Endodermal cell (in vitro differentiated cells): ENCODE measurements at regions not wholly inside any gene's neighbourhood (a gene's known extent, or its start where the extent isn't known, plus 50 kb on each side); places are given as distances from the start of the nearest gene placed in this dataset.

Experiments used
- DNase-seq: peaks from one replicate; pipeline ENCODE4 v3.0.0-alpha.2; 2017
- H3K27ac ChIP-seq: 2 replicates; pipeline ENCODE4 v1.5.1; 2013; ENCODE audit warnings: mild to moderate bottlenecking, low read depth, low read length, moderate library complexity
- H3K27me3 ChIP-seq: 2 replicates; pipeline ENCODE4 v1.6.1; 2013; ENCODE audit warnings: mild to moderate bottlenecking, low read length, moderate library complexity; ENCODE audit not compliant: insufficient read depth, control insufficient read depth, poor library complexity, severe bottlenecking
- H3K36me3 ChIP-seq: 2 replicates; pipeline ENCODE4 v1.7.0; 2013; ENCODE audit warnings: mild to moderate bottlenecking, low read length, moderate library complexity; ENCODE audit not compliant: control insufficient read depth, insufficient read depth
- H3K4me1 ChIP-seq: one replicate; pipeline ENCODE4 v1.7.0; 2013; ENCODE audit warnings: low read length; ENCODE audit not compliant: control insufficient read depth, insufficient read depth
- H3K4me3 ChIP-seq: 2 replicates; pipeline ENCODE4 v1.5.1; 2013; ENCODE audit warnings: mild to moderate bottlenecking, low read length, moderate library complexity
- H3K9ac ChIP-seq: 2 replicates; pipeline ENCODE4 v1.6.1; 2013; ENCODE audit warnings: mild to moderate bottlenecking, low read length, moderate library complexity; ENCODE audit not compliant: poor library complexity, severe bottlenecking; ENCODE audit errors: extremely low read depth
- H3K9me3 ChIP-seq: 2 replicates; pipeline ENCODE4 v1.6.1; 2013; ENCODE audit warnings: mild to moderate bottlenecking, low read length, moderate library complexity; ENCODE audit not compliant: control insufficient read depth
- H3K27ac Mint-ChIP-seq: 2 replicates; pipeline ENCODE4 v1.8.0; 2020; ENCODE audit warnings: mixed read lengths
- H3K27me3 Mint-ChIP-seq: 2 replicates; pipeline ENCODE4 v1.8.0; 2021; ENCODE audit warnings: mild to moderate bottlenecking, mixed read lengths; ENCODE audit not compliant: insufficient read depth
- H3K36me3 Mint-ChIP-seq: 2 replicates; pipeline ENCODE4 v1.8.0; 2020; ENCODE audit warnings: low read depth, mixed read lengths
- H3K4me1 Mint-ChIP-seq: 2 replicates; pipeline ENCODE4 v1.8.0; 2020; ENCODE audit warnings: mixed read lengths
- H3K4me3 Mint-ChIP-seq: 2 replicates; pipeline ENCODE4 v1.8.0; 2020; ENCODE audit warnings: mild to moderate bottlenecking, moderate library complexity, mixed read lengths
- H3K9me3 Mint-ChIP-seq: 2 replicates; pipeline ENCODE4 v1.8.0; 2020; ENCODE audit warnings: mild to moderate bottlenecking, mixed read lengths
- CTCF ChIP-seq: fragments of 200-600 bp; sonication (generic); conservative IDR thresholded peaks from 2 replicates; pipeline ENCODE4 v1.5.0; 2021; ENCODE audit warnings: antibody characterized with exemption, mild to moderate bottlenecking
- WGBS, 2 experiments: methylation state at CpG; one replicate each; pipeline versions ENCODE4 v1.1.5 to v1.1.7; 2013; ENCODE audit warnings: missing lambda C conversion rate in 2 of 2, mixed read lengths in 1 of 2; ENCODE audit not compliant: insufficient coverage in 1 of 2, insufficient read length in 1 of 2; 5-methylcytosine and 5-hydroxymethylcytosine counted together

- Histone ChIP-seq H3K9me3 (peaks cover 33% of the 10 kb centered on the region), H3K4me3 (no peak overlapping the region), H3K27ac (no peak overlapping the region), H3K36me3 (no peaks in the 10 kb centered on the region), H3K9ac (no peak overlapping the region), H3K27me3 (no peaks in the 10 kb centered on the region), H3K4me1 (no peaks in the 10 kb centered on the region)
- Mint-ChIP-seq H3K9me3 (peaks cover 63% of the 10 kb centered on the region), H3K4me3 (no peak overlapping the region), H3K4me1 (no peaks in the 10 kb centered on the region), H3K36me3 (no peaks in the 10 kb centered on the region), H3K27me3 (no peaks in the 10 kb centered on the region), H3K27ac (no peak overlapping the region)
- TF ChIP-seq CTCF, result no peak
- WGBS, 2 experiments, result 80 to 81% methylated on average over 7 of the region's 7 CpGs
- DNase-seq, result no peak
Observed at GRCh38 chr7:4338556-4338955, 343.5 kb upstream of the FOXK1 start.

GRCh38 chr7:4343272-4344247, 338.5 kb upstream of the FOXK1 start:
- Mint-ChIP-seq H3K4me3 (no peak overlapping the region), H3K27me3 (peaks cover 1% of the 10 kb centered on the region), H3K9me3 (peaks cover 81% of the 10 kb centered on the region), H3K4me1 (no peaks in the 10 kb centered on the region), H3K36me3 (no peaks in the 10 kb centered on the region), H3K27ac (no peak overlapping the region)
- Histone ChIP-seq H3K4me3 (no peak overlapping the region), H3K27ac (no peak overlapping the region), H3K36me3 (no peaks in the 10 kb centered on the region), H3K4me1 (no peaks in the 10 kb centered on the region), H3K9me3 (peaks cover 37% of the 10 kb centered on the region), H3K9ac (no peak overlapping the region), H3K27me3 (no peaks in the 10 kb centered on the region)
- WGBS, 2 experiments, result 82 to 92% methylated on average over 14 to 23 of the region's 24 CpGs
- no peak for DNase-seq
- TF ChIP-seq CTCF, result no peak

GRCh38 chr7:4345004-4345403, 337.1 kb upstream of the FOXK1 start:
- Mint-ChIP-seq H3K9me3 (peaks cover 79% of the 10 kb centered on the region), H3K4me1 (no peaks in the 10 kb centered on the region), H3K36me3 (no peaks in the 10 kb centered on the region), H3K4me3 (no peak overlapping the region), H3K27me3 (peaks cover 1% of the 10 kb centered on the region), H3K27ac (no peak overlapping the region)
- H3K9me3 ChIP-seq, result peaks cover 38% of the 10 kb centered on the region
- no peak overlapping the region for H3K9ac ChIP-seq
- TF ChIP-seq CTCF, result no peak
- no peaks in the 10 kb centered on the region for H3K4me1 ChIP-seq
- H3K27ac ChIP-seq, result no peak overlapping the region
- H3K4me3 ChIP-seq, result no peak overlapping the region
- H3K27me3 ChIP-seq, result no peaks in the 10 kb centered on the region
- WGBS, 2 experiments, result 80 to 97% methylated on average over 5 of the region's 5 CpGs
- no peaks in the 10 kb centered on the region for H3K36me3 ChIP-seq
- DNase-seq, result no peak
